Gastrocnemius medialis (tissue), 4 donors: ENCODE measurements at regions not wholly inside any gene's neighbourhood (a gene's known extent, or its start where the extent isn't known, plus 50 kb on each side); places are given as distances from the start of the nearest gene placed in this dataset.
A peak's percentile ranks its signal among the peaks of the same experiment; 100 is the strongest.

Experiments
- ATAC-seq, 2 donors: fragments of 150-250 bp; one replicate each; pipeline ENCODE4 v1.9.1; 2016
- DNase-seq, 2 donors: peaks; one replicate each; pipeline ENCODE4 v3.0.0-alpha.2; 2019
- H3K27ac ChIP-seq, 4 donors: fragments of 200-600 bp; sonication (generic); 1 replicate in 1 of 4; 2 replicates in 3 of 4; pipeline ENCODE4 v1.5.1; 2016 to 2018; ENCODE audit warnings: mild to moderate bottlenecking in 2 of 4, moderate library complexity in 1 of 4
- H3K27me3 ChIP-seq, 3 donors: fragments of 200-600 bp; sonication (generic) in 2 of 3; 1 replicate in 1 of 3; 2 replicates in 2 of 3; pipeline versions ENCODE4 v1.5.1 to v1.6.0; 2016 to 2019; ENCODE audit warnings: mild to moderate bottlenecking in 1 of 3, moderate library complexity in 1 of 3
- H3K36me3 ChIP-seq, 2 donors: fragments of 200-600 bp; sonication (generic) in 1 of 2; one replicate each; pipeline ENCODE4 v1.5.1; 2017 to 2018
- H3K4me1 ChIP-seq, 2 donors: fragments of 200-600 bp; sonication (generic) in 1 of 2; one replicate each; pipeline ENCODE4 v1.5.1; 2016 to 2017; ENCODE audit warnings: mild to moderate bottlenecking in 2 of 2
- H3K4me3 ChIP-seq, 4 donors: fragments of 200-600 bp; sonication (generic) in 3 of 4; 1 replicate in 1 of 4; 2 replicates in 3 of 4; pipeline ENCODE4 v1.5.1; 2016 to 2019; ENCODE audit warnings: mild to moderate bottlenecking in 2 of 4
- H3K9me3 ChIP-seq, 3 donors: fragments of 200-600 bp; sonication (generic) in 2 of 3; 1 replicate in 1 of 3; 2 replicates in 2 of 3; pipeline ENCODE4 v1.5.1; 2016 to 2019
- CTCF ChIP-seq, 5 experiments: fragments of 450-650 bp in 3 of 5; fragments of 200-600 bp in 2 of 5; sonication (generic) in 2 of 5; IDR thresholded peaks in 4 of 5; conservative IDR thresholded peaks in 1 of 5; 1 replicate in 4 of 5; 2 replicates in 1 of 5; pipeline ENCODE4 v1.5.1; 2016 to 2019; ENCODE audit warnings: antibody characterized with exemption in 5 of 5, mild to moderate bottlenecking in 3 of 5, moderate library complexity in 3 of 5
- POLR2A ChIP-seq, 2 donors: fragments of 450-650 bp; IDR thresholded peaks; one replicate each; pipeline ENCODE4 v1.6.1; 2017; ENCODE audit warnings: antibody characterized with exemption in 2 of 2, mild to moderate bottlenecking in 2 of 2, moderate library complexity in 2 of 2
- in situ Hi-C, 4 donors: fragments of 200-750 bp; cut with MboI; loops; one replicate each; pipeline versions ENCODE4 v1.15.0 to v1.8.0; 2017; ENCODE audit warnings: low sequenced_read_pairs in 4 of 4
- intact Hi-C: fragments of 100-400 bp; cut with DNase I; formaldehyde crosslinking; loops from one replicate; pipeline ENCODE4 v1.15.1; 2023; ENCODE audit warnings: low total_unique reads

- DNase-seq (no peak), ATAC-seq (peak; percentile 25 to 40)
- no peak for TF ChIP-seq POLR2A (IDR thresholded peaks at IDR 0.05)
- TF ChIP-seq CTCF (IDR thresholded peaks at IDR 0.05 in 4 of 5, conservative IDR thresholded peaks at IDR 0.05 in 1 of 5) = peak; percentile 23 to 55 (median 40)
- Histone ChIP-seq H3K9me3 (no peaks in the 10 kb centered on the region), H3K4me1 (peaks cover 5 to 6% of the 10 kb centered on the region in 2 donors), H3K27ac (peak overlapping the region; percentile 52 to 74 (median 71)), H3K4me3 (no peak overlapping the region), H3K27me3 (peaks cover 0 to 3% (median 0%) of the 10 kb centered on the region in 3 donors), H3K36me3 (no peaks in the 10 kb centered on the region)
- in situ Hi-C loops (loop anchor here in 2 of 4 donors (10.0 to 25.0 kb wide), 2 partner anchors 350 to 473 kb away; no protein-coding TSS in a partner anchor), intact Hi-C loops (loop anchor here (1.0 to 10.0 kb wide), 6 partner anchors 93 to 650 kb away; partner anchors contain the start of gene BCOR)
Measured at GRCh38 chrX:39814391-39814790, 283.4 kb downstream of the BCOR start.

- intact Hi-C loops = loop anchor here (2.0 to 10.0 kb wide), 3 partner anchors 279 to 649 kb away; partner anchors contain the start of gene BCOR
- H3K9me3 ChIP-seq = no peaks in the 10 kb centered on the region
- no peak overlapping the region for H3K27ac ChIP-seq
- H3K4me3 ChIP-seq = no peak overlapping the region
- no peak for TF ChIP-seq CTCF (IDR thresholded peaks at IDR 0.05 in 4 of 5, conservative IDR thresholded peaks at IDR 0.05 in 1 of 5)
- no peak for TF ChIP-seq POLR2A (IDR thresholded peaks at IDR 0.05)
- H3K4me1 ChIP-seq = peaks cover 5 to 6% of the 10 kb centered on the region in 2 donors
- in situ Hi-C loops = loop anchor here in 2 of 4 donors (10.0 to 25.0 kb wide), 2 partner anchors 349 to 472 kb away; no protein-coding TSS in a partner anchor
- no peak for DNase-seq
- peaks cover 0 to 14% (median 7%) of the 10 kb centered on the region in 3 donors for H3K27me3 ChIP-seq
- no peak for ATAC-seq
- no peaks in the 10 kb centered on the region for H3K36me3 ChIP-seq
Measured at GRCh38 chrX:39815631-39816030, 282.1 kb downstream of the BCOR start.

GRCh38 chrX:39816871-39817731 is 280.7 kb downstream of the BCOR start:
- no peak for TF ChIP-seq POLR2A (IDR thresholded peaks at IDR 0.05)
- TF ChIP-seq CTCF (IDR thresholded peaks at IDR 0.05 in 4 of 5, conservative IDR thresholded peaks at IDR 0.05 in 1 of 5) = no peak
- H3K27ac ChIP-seq = no peak overlapping the region
- DNase-seq (no peak), ATAC-seq (no peak)
- peaks cover 0 to 14% (median 10%) of the 10 kb centered on the region in 3 donors for H3K27me3 ChIP-seq
- peaks cover 5 to 6% of the 10 kb centered on the region in 2 donors for H3K4me1 ChIP-seq
- in situ Hi-C loops = loop anchor here in 2 of 4 donors (10.0 to 25.0 kb wide), 2 partner anchors 348 to 470 kb away; no protein-coding TSS in a partner anchor
- H3K4me3 ChIP-seq = no peak overlapping the region
- H3K36me3 ChIP-seq = no peaks in the 10 kb centered on the region
- intact Hi-C loops = loop anchor here (10.0 kb wide), 2 partner anchors 278 to 648 kb away; partner anchors contain the start of gene BCOR
- no peaks in the 10 kb centered on the region for H3K9me3 ChIP-seq

GRCh38 chrX:39817754-39818470 is 279.8 kb downstream of the BCOR start:
- no peak for TF ChIP-seq CTCF (IDR thresholded peaks at IDR 0.05 in 4 of 5, conservative IDR thresholded peaks at IDR 0.05 in 1 of 5)
- no peak for TF ChIP-seq POLR2A (IDR thresholded peaks at IDR 0.05)
- DNase-seq = no peak
- no peak for ATAC-seq
- in situ Hi-C loops (loop anchor here in 2 of 4 donors (10.0 to 25.0 kb wide), 2 partner anchors 347 to 469 kb away; no protein-coding TSS in a partner anchor), intact Hi-C loops (loop anchor here (10.0 kb wide), 2 partner anchors 277 to 647 kb away; partner anchors contain the start of gene BCOR)
- no peak overlapping the region for H3K27ac ChIP-seq
- no peaks in the 10 kb centered on the region for H3K9me3 ChIP-seq
- H3K27me3 ChIP-seq = peaks cover 0 to 14% (median 10%) of the 10 kb centered on the region in 3 donors
- H3K4me1 ChIP-seq = peaks cover 5 to 6% of the 10 kb centered on the region in 2 donors
- no peaks in the 10 kb centered on the region for H3K36me3 ChIP-seq
- H3K4me3 ChIP-seq = no peak overlapping the region
